ENCODE measurements at regions not wholly inside any gene's neighbourhood (a gene's known extent, or its start where the extent isn't known, plus 50 kb on each side); places are given as distances from the start of the nearest gene placed in this dataset.

GRCh38 chr20:25142435-25142834, 53.1 kb upstream of the ENTPD6 start:
- no peak overlapping the region for H3K56ac ChIP-seq (ENCODE audit: low read length)
- H3K23ac ChIP-seq (ENCODE audit: low read length): no peak overlapping the region
- no peak overlapping the region for H3K18ac ChIP-seq (ENCODE audit: low read length)
- H3K79me2 ChIP-seq (ENCODE audit: control insufficient read depth, insufficient read depth, low read length): no peaks in the 10 kb centered on the region
- H3K4me2 ChIP-seq (ENCODE audit: low read length): no peak overlapping the region
- no peaks in the 10 kb centered on the region for H3K27me3 ChIP-seq (ENCODE audit: insufficient read depth, low read length, poor library complexity)
- H4K5ac ChIP-seq (ENCODE audit: low read length): no peak overlapping the region
- no peak overlapping the region for H3K4me3 ChIP-seq (ENCODE audit: low read length)
- no peak overlapping the region for H2BK15ac ChIP-seq (replicated peaks; ENCODE audit: low read depth)
- H2BK5ac ChIP-seq (ENCODE audit: low read length): no peak overlapping the region
- no peak for DNase-seq
- no peak overlapping the region for H2AK5ac ChIP-seq (ENCODE audit: low read length)
- no CpG with 5 or more reads among the region's 3 CpGs for WGBS (ENCODE audit: extremely low coverage, insufficient coverage, low lambda C conversion rate)
- no peak overlapping the region for H3K4ac ChIP-seq (ENCODE audit: low read depth, low read length)
- no peaks in the 10 kb centered on the region for H3K4me1 ChIP-seq (ENCODE audit: control insufficient read depth, low read depth, low read length)
- no peak overlapping the region for H3K9ac ChIP-seq (ENCODE audit: low read length)
- no peaks in the 10 kb centered on the region for H3K36me3 ChIP-seq (ENCODE audit: control insufficient read depth, insufficient read depth, low read length)
- no peaks in the 10 kb centered on the region for H3K79me1 ChIP-seq (ENCODE audit: low read length)
- no peak overlapping the region for H4K8ac ChIP-seq (ENCODE audit: low read depth, low read length)
- no peak overlapping the region for H3K27ac ChIP-seq (ENCODE audit: low read depth, low read length)
- H2BK120ac ChIP-seq (ENCODE audit: low read depth, low read length): no peak overlapping the region

GRCh38 chr20:25145131-25145530, 50.4 kb upstream of the ENTPD6 start:
- Histone ChIP-seq H2AK5ac (ENCODE audit: low read length) (no peak overlapping the region), H3K27ac (ENCODE audit: low read depth, low read length) (no peak overlapping the region), H3K18ac (ENCODE audit: low read length) (no peak overlapping the region), H3K56ac (ENCODE audit: low read length) (no peak overlapping the region), H2BK5ac (ENCODE audit: low read length) (no peak overlapping the region), H3K27me3 (ENCODE audit: insufficient read depth, low read length, poor library complexity) (no peaks in the 10 kb centered on the region), H3K79me1 (ENCODE audit: low read length) (no peaks in the 10 kb centered on the region), H3K79me2 (ENCODE audit: control insufficient read depth, insufficient read depth, low read length) (no peaks in the 10 kb centered on the region), H4K8ac (ENCODE audit: low read depth, low read length) (no peak overlapping the region), H3K4ac (ENCODE audit: low read depth, low read length) (no peak overlapping the region), H3K4me2 (ENCODE audit: low read length) (no peak overlapping the region), H2BK15ac (replicated peaks; ENCODE audit: low read depth) (no peak overlapping the region), H3K9ac (ENCODE audit: low read length) (no peak overlapping the region), H3K4me1 (ENCODE audit: control insufficient read depth, low read depth, low read length) (no peaks in the 10 kb centered on the region), H2BK120ac (ENCODE audit: low read depth, low read length) (no peak overlapping the region), H3K4me3 (ENCODE audit: low read length) (no peak overlapping the region), H3K36me3 (ENCODE audit: control insufficient read depth, insufficient read depth, low read length) (no peaks in the 10 kb centered on the region), H3K23ac (ENCODE audit: low read length) (no peak overlapping the region), H4K5ac (ENCODE audit: low read length) (no peak overlapping the region)
- WGBS (ENCODE audit: extremely low coverage, insufficient coverage, low lambda C conversion rate): no CpG with 5 or more reads among the region's 7 CpGs
- no peak for DNase-seq
